ENCODE measurements at regions not wholly inside any gene's neighbourhood (a gene's known extent, or its start where the extent isn't known, plus 50 kb on each side); places are given as distances from the start of the nearest gene placed in this dataset.

GRCh38 chr5:88948746-88949600 is 66.0 kb upstream of the MEF2C start:
- DNase-seq, result no peak

DNA sequence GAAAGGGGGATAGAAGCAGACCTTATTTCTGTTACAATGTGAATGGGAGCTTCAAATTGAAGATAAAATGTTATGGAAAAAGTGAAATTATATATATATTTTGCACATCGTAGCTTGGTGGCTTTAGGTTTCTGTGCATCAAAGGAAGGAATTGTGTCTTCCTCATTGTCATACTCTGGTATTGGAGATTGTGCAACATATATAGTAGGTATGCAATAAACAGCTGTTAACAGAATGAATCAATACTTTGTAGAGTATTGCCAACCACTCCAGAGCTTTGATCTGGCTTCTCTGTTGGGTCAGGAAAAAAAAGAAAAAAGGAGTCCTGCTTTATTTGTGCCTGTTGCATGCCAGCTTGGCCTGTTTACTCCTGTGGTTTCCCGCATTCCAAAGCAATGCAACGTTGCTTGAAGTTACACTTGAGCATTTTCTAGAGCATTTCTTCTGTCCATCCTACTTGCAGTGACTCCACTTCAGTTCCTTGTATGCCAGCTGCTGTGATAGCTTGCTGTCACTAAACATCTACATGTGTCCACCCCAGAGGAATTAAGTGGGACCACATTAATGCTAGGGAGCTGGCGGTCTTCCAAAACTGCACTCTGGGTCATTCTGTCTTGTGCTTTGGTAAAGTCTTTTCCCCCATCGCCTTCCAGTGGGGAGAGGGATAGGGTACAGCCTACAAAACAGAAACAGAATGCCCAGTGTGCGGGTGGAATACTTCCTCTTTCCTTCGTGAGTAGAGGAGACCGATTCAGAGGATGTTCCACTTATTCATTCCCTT is 62.0 kb upstream of the MEF2C start:
- DNase-seq, result peak; percentile 61

GRCh38 chr5:88941581-88941980 is 58.6 kb upstream of the MEF2C start:
- DNase-seq, result no peak

DNA sequence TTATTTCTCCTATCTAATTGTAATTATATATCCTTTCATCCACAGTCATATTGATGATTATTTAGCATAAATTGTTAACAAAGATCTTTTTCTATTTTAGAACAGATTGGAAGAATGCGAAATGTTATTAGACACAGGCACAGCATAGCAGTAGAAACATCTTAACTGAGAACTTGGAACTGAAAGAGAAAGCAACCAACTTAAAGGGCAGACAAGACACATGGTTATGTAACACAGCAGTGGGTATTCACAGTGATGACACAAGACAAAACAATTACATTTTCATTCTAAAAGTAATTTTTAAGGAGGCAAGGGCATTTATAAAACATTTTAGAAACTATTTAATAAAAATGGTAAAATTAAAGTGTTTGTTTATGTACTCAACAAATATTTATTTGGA is 57.7 kb upstream of the MEF2C start:
- DNase-seq, result no peak

- no peak for DNase-seq
Measured at GRCh38 chr5:88939300-88939699, 56.3 kb upstream of the MEF2C start.

DNA sequence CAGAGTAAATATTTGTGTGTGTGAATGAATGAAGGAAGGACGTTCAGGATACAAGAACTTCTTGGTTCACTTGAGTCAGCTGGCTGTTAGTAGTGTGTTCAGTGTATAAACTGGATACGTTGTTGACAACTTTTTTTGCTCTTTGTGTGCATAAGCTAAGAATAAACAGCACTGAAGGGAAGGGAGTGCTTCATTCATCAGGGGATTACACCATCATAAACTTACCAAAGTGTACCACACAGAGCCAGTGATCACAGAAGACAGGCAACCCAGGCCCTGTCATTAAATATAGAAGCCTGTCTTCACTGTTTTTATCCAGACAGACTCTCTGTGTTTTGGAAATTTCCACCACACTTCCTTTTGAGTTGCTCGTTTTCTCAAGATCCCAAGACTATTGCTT is 55.5 kb upstream of the MEF2C start:
- DNase-seq, result no peak

GRCh38 chr5:88937406-88937805 is 54.4 kb upstream of the MEF2C start:
- no peak for DNase-seq

DNA sequence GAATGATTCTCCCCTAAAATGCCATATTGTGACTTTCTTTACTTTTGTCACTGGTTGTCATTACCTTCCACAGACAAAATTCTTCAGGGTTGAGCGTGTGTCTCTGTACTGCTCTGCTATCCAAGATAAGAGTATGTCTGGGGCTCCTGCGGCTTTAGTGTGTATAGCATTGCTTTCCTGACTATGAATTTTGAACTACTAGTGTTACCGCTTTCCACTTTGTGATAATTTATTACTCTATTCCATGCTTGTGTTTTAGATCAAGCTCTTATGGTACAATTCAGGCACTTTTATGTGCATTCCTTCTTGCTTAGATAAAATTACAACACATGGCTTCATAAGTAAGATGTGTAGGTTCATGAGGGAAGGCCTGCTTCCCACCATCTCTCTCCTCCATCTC is 51.5 kb upstream of the MEF2C start:
- DNase-seq, result no peak
